GM19467 (cell line): ENCODE measurements at regions not wholly inside any gene's neighbourhood (a gene's known extent, or its start where the extent isn't known, plus 50 kb on each side); places are given as distances from the start of the nearest gene placed in this dataset.

Experiments used
- ATAC-seq: cut with Tn5 transposase; IDR thresholded peaks from one replicate; pipeline ENCODE4 v1.9.1; 2021; ENCODE audit warnings: mild to moderate bottlenecking, moderate library complexity; ENCODE audit not compliant: unreplicated experiment

- ATAC-seq = no peak
These were observed 195.8 kb upstream of the KLF12 start for GRCh38 chr13:74329962-74330361.

- no peak for ATAC-seq
These were observed 190.9 kb upstream of the KLF12 start for GRCh38 chr13:74325106-74325505.

GRCh38 chr13:74324338-74324737 is 190.1 kb upstream of the KLF12 start:
- ATAC-seq = no peak

GRCh38 chr13:74322562-74322961 is 188.4 kb upstream of the KLF12 start:
- ATAC-seq = no peak

- ATAC-seq = no peak
These were observed 186.1 kb upstream of the KLF12 start for GRCh38 chr13:74320282-74320681.

- no peak for ATAC-seq
These were observed 182.3 kb upstream of the KLF12 start for GRCh38 chr13:74316547-74316946.

- ATAC-seq = no peak
These were observed 172.3 kb upstream of the KLF12 start for GRCh38 chr13:74306496-74306895.

GRCh38 chr13:74305876-74306275 is 171.7 kb upstream of the KLF12 start:
- no peak for ATAC-seq

GRCh38 chr13:74301258-74301935 is 167.2 kb upstream of the KLF12 start:
- ATAC-seq = no peak

- no peak for ATAC-seq
These were observed 166.0 kb upstream of the KLF12 start for GRCh38 chr13:74300162-74300561.

- no peak for ATAC-seq
These were observed 165.5 kb upstream of the KLF12 start for GRCh38 chr13:74299721-74300120.

- ATAC-seq = no peak
These were observed 164.7 kb upstream of the KLF12 start for GRCh38 chr13:74298923-74299322.

- ATAC-seq = peak; percentile 65
These were observed 155.9 kb upstream of the KLF12 start for GRCh38 chr13:74289861-74290773.

- no peak for ATAC-seq
These were observed 154.9 kb upstream of the KLF12 start for GRCh38 chr13:74289107-74289506.

GRCh38 chr13:74288361-74288911 is 154.2 kb upstream of the KLF12 start:
- no peak for ATAC-seq

GRCh38 chr13:74287724-74288169 is 153.5 kb upstream of the KLF12 start:
- peak; percentile 39 for ATAC-seq

GRCh38 chr13:74280795-74281490 is 146.7 kb upstream of the KLF12 start:
- ATAC-seq = no peak

GRCh38 chr13:74280093-74280794 is 146.0 kb upstream of the KLF12 start:
- no peak for ATAC-seq

- no peak for ATAC-seq
These were observed 144.7 kb upstream of the KLF12 start for GRCh38 chr13:74278901-74279300.

- ATAC-seq = no peak
These were observed 140.7 kb upstream of the KLF12 start for GRCh38 chr13:74274916-74275315.

GRCh38 chr13:74273581-74273980 is 139.4 kb upstream of the KLF12 start:
- ATAC-seq = no peak
